ENCODE measurements at regions not wholly inside any gene's neighbourhood (a gene's known extent, or its start where the extent isn't known, plus 50 kb on each side); places are given as distances from the start of the nearest gene placed in this dataset.
"Not testable (repeated sequence)": the region's sequence is repeated elsewhere in the genome, so short reads cannot be mapped to it uniquely, and the experiment has no call there.

DNA sequence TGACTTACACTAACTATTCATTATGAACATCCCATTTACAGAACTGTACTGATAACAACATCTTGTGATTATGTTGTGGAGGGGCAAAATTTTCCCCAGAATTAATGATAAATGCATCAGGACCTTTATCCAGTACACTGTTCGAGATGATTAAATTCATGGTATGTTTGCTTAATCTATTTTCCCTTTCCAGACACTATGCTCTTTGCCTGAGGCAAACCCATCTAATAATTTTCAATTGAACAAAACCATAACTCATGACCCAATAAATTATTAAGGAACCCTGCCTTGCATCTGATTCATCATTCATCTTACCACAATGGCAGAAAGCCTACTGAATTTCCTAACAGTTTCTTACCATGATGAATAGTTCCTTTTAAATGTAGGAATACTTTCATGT lies 385.0 kb downstream of the DSEL start:
- POLR2A ChIA-PET, result no interaction called here
- TF ChIP-seq, protein P1, sequence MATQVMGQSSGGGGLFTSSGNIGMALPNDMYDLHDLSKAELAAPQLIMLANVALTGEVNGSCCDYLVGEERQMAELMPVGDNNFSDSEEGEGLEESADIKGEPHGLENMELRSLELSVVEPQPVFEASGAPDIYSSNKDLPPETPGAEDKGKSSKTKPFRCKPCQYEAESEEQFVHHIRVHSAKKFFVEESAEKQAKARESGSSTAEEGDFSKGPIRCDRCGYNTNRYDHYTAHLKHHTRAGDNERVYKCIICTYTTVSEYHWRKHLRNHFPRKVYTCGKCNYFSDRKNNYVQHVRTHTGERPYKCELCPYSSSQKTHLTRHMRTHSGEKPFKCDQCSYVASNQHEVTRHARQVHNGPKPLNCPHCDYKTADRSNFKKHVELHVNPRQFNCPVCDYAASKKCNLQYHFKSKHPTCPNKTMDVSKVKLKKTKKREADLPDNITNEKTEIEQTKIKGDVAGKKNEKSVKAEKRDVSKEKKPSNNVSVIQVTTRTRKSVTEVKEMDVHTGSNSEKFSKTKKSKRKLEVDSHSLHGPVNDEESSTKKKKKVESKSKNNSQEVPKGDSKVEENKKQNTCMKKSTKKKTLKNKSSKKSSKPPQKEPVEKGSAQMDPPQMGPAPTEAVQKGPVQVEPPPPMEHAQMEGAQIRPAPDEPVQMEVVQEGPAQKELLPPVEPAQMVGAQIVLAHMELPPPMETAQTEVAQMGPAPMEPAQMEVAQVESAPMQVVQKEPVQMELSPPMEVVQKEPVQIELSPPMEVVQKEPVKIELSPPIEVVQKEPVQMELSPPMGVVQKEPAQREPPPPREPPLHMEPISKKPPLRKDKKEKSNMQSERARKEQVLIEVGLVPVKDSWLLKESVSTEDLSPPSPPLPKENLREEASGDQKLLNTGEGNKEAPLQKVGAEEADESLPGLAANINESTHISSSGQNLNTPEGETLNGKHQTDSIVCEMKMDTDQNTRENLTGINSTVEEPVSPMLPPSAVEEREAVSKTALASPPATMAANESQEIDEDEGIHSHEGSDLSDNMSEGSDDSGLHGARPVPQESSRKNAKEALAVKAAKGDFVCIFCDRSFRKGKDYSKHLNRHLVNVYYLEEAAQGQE (IDR thresholded peaks at IDR 0.05; ENCODE audit: low read depth), result no peak
- TF ChIP-seq SRF (IDR thresholded peaks at IDR 0.05; ENCODE audit: low read depth) (no peak), ZFX (IDR thresholded peaks at IDR 0.05) (no peak), EZH2phosphoT487 (IDR thresholded peaks at IDR 0.05; ENCODE audit: borderline replicate concordance) (no peak), EGR1 (IDR thresholded peaks at IDR 0.05; ENCODE audit: low read depth) (no peak), RAD21 (IDR thresholded peaks at IDR 0.05; ENCODE audit: low read depth) (no peak), YY1 (IDR thresholded peaks at IDR 0.05; ENCODE audit: extremely low read depth, insufficient replicate concordance, low read depth, low read length) (no peak), POLR2AphosphoS5 (IDR thresholded peaks at IDR 0.05; ENCODE audit: low read depth, low read length) (no peak), JUND (IDR thresholded peaks at IDR 0.05) (no peak), EZH2 (IDR thresholded peaks at IDR 0.05) (no peak), TCF7L2 (IDR thresholded peaks at IDR 0.05; ENCODE audit: borderline replicate concordance, extremely low read depth, insufficient read depth, insufficient read length) (no peak)
- TF ChIP-seq, protein P2, sequence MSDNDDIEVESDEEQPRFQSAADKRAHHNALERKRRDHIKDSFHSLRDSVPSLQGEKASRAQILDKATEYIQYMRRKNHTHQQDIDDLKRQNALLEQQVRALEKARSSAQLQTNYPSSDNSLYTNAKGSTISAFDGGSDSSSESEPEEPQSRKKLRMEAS (IDR thresholded peaks at IDR 0.05), result no peak
- TF ChIP-seq, protein P3, sequence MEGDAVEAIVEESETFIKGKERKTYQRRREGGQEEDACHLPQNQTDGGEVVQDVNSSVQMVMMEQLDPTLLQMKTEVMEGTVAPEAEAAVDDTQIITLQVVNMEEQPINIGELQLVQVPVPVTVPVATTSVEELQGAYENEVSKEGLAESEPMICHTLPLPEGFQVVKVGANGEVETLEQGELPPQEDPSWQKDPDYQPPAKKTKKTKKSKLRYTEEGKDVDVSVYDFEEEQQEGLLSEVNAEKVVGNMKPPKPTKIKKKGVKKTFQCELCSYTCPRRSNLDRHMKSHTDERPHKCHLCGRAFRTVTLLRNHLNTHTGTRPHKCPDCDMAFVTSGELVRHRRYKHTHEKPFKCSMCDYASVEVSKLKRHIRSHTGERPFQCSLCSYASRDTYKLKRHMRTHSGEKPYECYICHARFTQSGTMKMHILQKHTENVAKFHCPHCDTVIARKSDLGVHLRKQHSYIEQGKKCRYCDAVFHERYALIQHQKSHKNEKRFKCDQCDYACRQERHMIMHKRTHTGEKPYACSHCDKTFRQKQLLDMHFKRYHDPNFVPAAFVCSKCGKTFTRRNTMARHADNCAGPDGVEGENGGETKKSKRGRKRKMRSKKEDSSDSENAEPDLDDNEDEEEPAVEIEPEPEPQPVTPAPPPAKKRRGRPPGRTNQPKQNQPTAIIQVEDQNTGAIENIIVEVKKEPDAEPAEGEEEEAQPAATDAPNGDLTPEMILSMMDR (IDR thresholded peaks at IDR 0.05 in 2 of 3, conservative IDR thresholded peaks at IDR 0.05 in 1 of 3; ENCODE audit: borderline replicate concordance in 1 of 3, insufficient read depth in 1 of 3, low read depth in 2 of 3, low read length in 2 of 3), result no peak
- H3K27ac ChIP-seq (ENCODE audit: low read depth, low read length), result no peak overlapping the region
- CTCF ChIA-PET, result no interaction called here
- no peaks in the 10 kb centered on the region for H3K79me2 ChIP-seq (ENCODE audit: insufficient read depth, low read length)
- H3K4me1 ChIP-seq (ENCODE audit: control insufficient read depth in 1 of 2, insufficient read depth in 2 of 2, low read length in 2 of 2), result no peaks in the 10 kb centered on the region
- H3K9me2 ChIP-seq (ENCODE audit: insufficient read depth), result no peaks in the 10 kb centered on the region
- H3K9me3 ChIP-seq (ENCODE audit: control insufficient read depth in 1 of 2, insufficient read depth in 1 of 2, low read depth in 1 of 2, low read length in 2 of 2), result peaks cover 6 to 26% of the 10 kb centered on the region in 2 experiments; a peak in 2 of 4 replicates
- no peak for DNase-seq (ENCODE audit: low read depth, low spot score)
- H4K20me1 ChIP-seq (ENCODE audit: insufficient read depth), result no peaks in the 10 kb centered on the region
- H3K27me3 ChIP-seq (ENCODE audit: insufficient read depth, low read length), result no peaks in the 10 kb centered on the region
- RAD21 ChIA-PET (ENCODE audit: low non-redundant PET in 1 of 2, low total read pairs in 2 of 2, uncharacterized antibody in 2 of 2, unreplicated experiment in 2 of 2), result no interaction called here
- no TSS peak for BruUV-seq (replicated peaks)
- no peak overlapping the region for H3K9ac ChIP-seq (ENCODE audit: low read length)
- H2AFZ ChIP-seq (ENCODE audit: low read depth, low read length, poor library complexity, severe bottlenecking), result no peak overlapping the region
- no peaks in the 10 kb centered on the region for H3K36me3 ChIP-seq (ENCODE audit: control insufficient read depth in 1 of 2, insufficient read depth in 2 of 2, low read length in 2 of 2)
- ATAC-seq, result no peak
- no peak overlapping the region for H3K4me2 ChIP-seq (ENCODE audit: low read length)
- no peak overlapping the region for H3K4me3 ChIP-seq (replicated peaks in 1 of 2; ENCODE audit: low read depth in 1 of 2, low read length in 2 of 2)
- intact Hi-C loops (cut with micrococcal nuclease), result no loop called here

DNA sequence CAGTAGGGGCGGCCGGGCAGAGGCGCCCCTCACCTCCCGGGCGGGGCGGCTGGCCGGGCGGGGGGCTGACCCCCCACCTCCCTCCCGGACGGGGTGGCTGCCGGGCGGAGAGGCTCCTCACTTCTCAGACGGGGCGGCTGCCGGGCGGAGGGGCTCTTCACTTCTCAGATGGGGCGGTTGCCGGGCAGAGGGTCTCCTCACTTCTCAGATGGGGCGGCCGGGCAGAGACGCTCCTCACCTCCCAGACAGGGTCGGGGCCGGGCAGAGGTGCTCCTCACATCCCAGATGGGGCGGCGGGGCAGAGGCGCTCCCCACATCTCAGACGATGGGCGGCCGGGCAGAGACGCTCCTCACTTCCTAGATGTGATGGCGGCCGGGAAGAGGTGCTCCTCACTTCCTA lies 389.8 kb downstream of the DSEL start:
- CTCF ChIA-PET; H3K9ac ChIP-seq (ENCODE audit: low read length): not testable (repeated sequence)

More for the DNA sequence above, 389.8 kb downstream of the DSEL start:
- DNase-seq (ENCODE audit: low read depth, low spot score); H3K36me3 ChIP-seq (ENCODE audit: control insufficient read depth in 1 of 2, insufficient read depth in 2 of 2, low read length in 2 of 2); H2AFZ ChIP-seq (ENCODE audit: low read depth, low read length, poor library complexity, severe bottlenecking); H3K4me2 ChIP-seq (ENCODE audit: low read length); H3K27me3 ChIP-seq (ENCODE audit: insufficient read depth, low read length); H3K9me2 ChIP-seq (ENCODE audit: insufficient read depth); ATAC-seq; H3K79me2 ChIP-seq (ENCODE audit: insufficient read depth, low read length); H4K20me1 ChIP-seq (ENCODE audit: insufficient read depth); BruUV-seq (replicated peaks); H3K4me1 ChIP-seq (ENCODE audit: control insufficient read depth in 1 of 2, insufficient read depth in 2 of 2, low read length in 2 of 2); RAD21 ChIA-PET (ENCODE audit: low non-redundant PET in 1 of 2, low total read pairs in 2 of 2, uncharacterized antibody in 2 of 2, unreplicated experiment in 2 of 2); H3K4me3 ChIP-seq (replicated peaks in 1 of 2; ENCODE audit: low read depth in 1 of 2, low read length in 2 of 2); H3K27ac ChIP-seq (ENCODE audit: low read depth, low read length); POLR2A ChIA-PET; intact Hi-C loops (cut with micrococcal nuclease): not testable (repeated sequence)
- H3K9me3 ChIP-seq (ENCODE audit: control insufficient read depth in 1 of 2, insufficient read depth in 1 of 2, low read depth in 1 of 2, low read length in 2 of 2), result peaks cover 3 to 11% of the 10 kb centered on the region in 2 experiments; a peak in 2 of 4 replicates

All from HCT116 (cell line).